GM12878 (cell line): ENCODE measurements at regions not wholly inside any gene's neighbourhood (a gene's known extent, or its start where the extent isn't known, plus 50 kb on each side); places are given as distances from the start of the nearest gene placed in this dataset.

Experiments used
- ATAC-seq: fragments of 200-7000 bp; cut with Tn5 transposase; 3 replicates; pipeline ENCODE4 v1.9.1; 2020; ENCODE audit warnings: mild to moderate bottlenecking, moderate library complexity
- BruUV-seq: library from RNA; stranded (reverse); fragments of 400-500 nt; replicated peaks from 2 replicates; lab custom pipeline; 2021; lab: Mats Ljungman, UMichigan
- CTCF ChIA-PET: fragments of 300-600 bp; sonication (Branson Sonifier 250); formaldehyde crosslinking; extraction: SDS; loops from one replicate; lab custom pipeline; 2021; ENCODE audit warnings: inconsistent platforms; lab: Yijun Ruan, JAX
- POLR2A ChIA-PET: fragments of 350-600 bp; formaldehyde crosslinking; extraction: SDS; loops from one replicate; lab custom pipeline; 2021; ENCODE audit warnings: inconsistent platforms; lab: Charles Lee
- RAD21 ChIA-PET: fragments of 300-600 bp; sonication (Branson Sonifier 250); formaldehyde crosslinking; loops from one replicate; lab custom pipeline; 2023; ENCODE audit warnings: antibody characterized with exemption; ENCODE audit not compliant: unreplicated experiment; lab: Charles Lee
- SMC1A ChIA-PET: fragments of 300-600 bp; sonication (Branson Sonifier 250); formaldehyde crosslinking; loops from one replicate; lab custom pipeline; 2023; ENCODE audit not compliant: unreplicated experiment, uncharacterized antibody; lab: Charles Lee
- DNase-seq: peaks from one replicate; pipeline ENCODE4 v3.0.0-alpha.2; 2011; ENCODE audit warnings: low read depth, low spot score
- FAIRE-seq: peaks from 3 replicates; lab custom pipeline; 2011; peaks lifted over from hg19 to GRCh38; lab: Jason Lieb, UNC
- H2AFZ ChIP-seq: 2 replicates; pipeline ENCODE4 v1.6.0; 2011; ENCODE audit warnings: low read depth, low read length, control low read depth; ENCODE audit not compliant: control insufficient read depth
- H3K27ac ChIP-seq: 2 replicates; pipeline ENCODE4 v1.5.1; 2011; ENCODE audit warnings: control low read depth; ENCODE audit not compliant: control insufficient read depth, insufficient read depth
- H3K27me3 ChIP-seq, 2 experiments: replicated peaks in 1 of 2; 2 replicates each; pipeline versions ENCODE4 v1.6.0 to v1.6.1; 2011; ENCODE audit warnings: low read length in 1 of 2; ENCODE audit not compliant: control insufficient read depth in 2 of 2, insufficient read depth in 2 of 2
- H3K36me3 ChIP-seq, 2 experiments: 2 replicates each; pipeline ENCODE4 v1.5.1; 2011; ENCODE audit warnings: low read length in 1 of 2; ENCODE audit not compliant: control insufficient read depth in 2 of 2, insufficient read depth in 2 of 2
- H3K4me1 ChIP-seq: 2 replicates; pipeline ENCODE4 v1.6.1; 2011; ENCODE audit warnings: mild to moderate bottlenecking, low read length, moderate library complexity, mixed read lengths; ENCODE audit not compliant: control insufficient read depth, insufficient read depth
- H3K4me2 ChIP-seq: 2 replicates; pipeline ENCODE4 v1.6.0; 2011; ENCODE audit warnings: control low read depth; ENCODE audit not compliant: control insufficient read depth, insufficient read depth
- H3K4me3 ChIP-seq: fragments of 200-600 bp; sonication (generic); 2 replicates; pipeline ENCODE4 v1.5.1; 2016
- H3K79me2 ChIP-seq: 2 replicates; pipeline ENCODE4 v1.6.0; 2011; ENCODE audit warnings: low read length; ENCODE audit not compliant: control insufficient read depth, insufficient read depth
- H3K9ac ChIP-seq: 2 replicates; pipeline ENCODE4 v1.8.0; 2011; ENCODE audit warnings: low read length, control low read depth, mixed read lengths; ENCODE audit not compliant: control insufficient read depth, insufficient read depth
- H3K9me3 ChIP-seq: replicated peaks from 3 replicates; pipeline ENCODE4 v1.5.1; 2011; ENCODE audit warnings: mild to moderate bottlenecking, low read length; ENCODE audit not compliant: control insufficient read depth, insufficient read depth
- H4K20me1 ChIP-seq: 2 replicates; pipeline ENCODE4 v1.6.0; 2011; ENCODE audit not compliant: control insufficient read depth, insufficient read depth
- ASH2L ChIP-seq: fragments of 300-600, 200-600 bp; sonication (generic); IDR thresholded peaks from 2 replicates; pipeline ENCODE4 v1.6.1; 2017; ENCODE audit warnings: low read depth, mild to moderate bottlenecking, borderline replicate concordance
- BCL11A ChIP-seq: IDR thresholded peaks from 2 replicates; pipeline ENCODE4 v1.6.1; 2011; ENCODE audit warnings: low read depth, low read length
- CEBPZ ChIP-seq: fragments of 150-350 bp; IDR thresholded peaks from 2 replicates; pipeline ENCODE4 v1.6.1; 2016; ENCODE audit warnings: low read depth, low read length
- DPF2 ChIP-seq: fragments of 450-650 bp; IDR thresholded peaks from 2 replicates; pipeline ENCODE4 v1.6.1; 2017; ENCODE audit warnings: mild to moderate bottlenecking
- IKZF2 ChIP-seq, 2 experiments: fragments of 450-650 bp; IDR thresholded peaks; 2 replicates each; pipeline ENCODE4 v1.6.1; 2017; ENCODE audit warnings: mild to moderate bottlenecking in 2 of 2, moderate library complexity in 2 of 2
- JUNB ChIP-seq: IDR thresholded peaks from 2 replicates; pipeline ENCODE4 v1.6.1; 2016; ENCODE audit warnings: antibody characterized with exemption, mild to moderate bottlenecking
- NR2C1 ChIP-seq: fragments of 450-650 bp; IDR thresholded peaks from 2 replicates; pipeline ENCODE4 v1.6.1; 2017; ENCODE audit warnings: antibody characterized with exemption, mild to moderate bottlenecking, moderate library complexity
- NRF1 ChIP-seq: conservative IDR thresholded peaks from 2 replicates; pipeline ENCODE4 v1.6.1; 2011; ENCODE audit warnings: mild to moderate bottlenecking, low read depth, low read length, improper control_type of control experiment
- POLR2AphosphoS5 ChIP-seq: IDR thresholded peaks from 2 replicates; pipeline ENCODE4 v1.6.1; 2011; ENCODE audit warnings: mild to moderate bottlenecking, low read length, inconsistent platforms
- RAD21 ChIP-seq: IDR thresholded peaks from 2 replicates; pipeline ENCODE4 v1.6.1; 2011; ENCODE audit warnings: mild to moderate bottlenecking, low read depth, low read length, moderate library complexity; ENCODE audit not compliant: insufficient read depth
- SMAD1 ChIP-seq: fragments of 450-650 bp; IDR thresholded peaks from 2 replicates; pipeline ENCODE4 v1.6.1; 2018; ENCODE audit warnings: mild to moderate bottlenecking, low read depth; ENCODE audit not compliant: partially characterized antibody
- USF2 ChIP-seq: IDR thresholded peaks from 2 replicates; pipeline ENCODE4 v1.6.1; 2011; ENCODE audit warnings: low read depth, low read length, improper control_type of control experiment, borderline replicate concordance
- ZNF207 ChIP-seq: fragments of 450-650 bp; IDR thresholded peaks from 2 replicates; pipeline ENCODE4 v1.6.1; 2014; ENCODE audit warnings: antibody characterized with exemption, mild to moderate bottlenecking, borderline replicate concordance
- ZZZ3 ChIP-seq: IDR thresholded peaks from 2 replicates; pipeline ENCODE4 v1.6.1; 2011; ENCODE audit warnings: low read depth; ENCODE audit not compliant: control insufficient read depth, insufficient read length
- WGBS: methylation state at CpG from one replicate; pipeline ENCODE4 v1.1.6; 2016; ENCODE audit warnings: low lambda C conversion rate; ENCODE audit not compliant: insufficient replicate concordance, insufficient coverage; ENCODE audit errors: missing lambda C conversion rate; 5-methylcytosine and 5-hydroxymethylcytosine counted together
- in situ Hi-C: fragments of 300-500 bp; cut with MboI; formaldehyde crosslinking; loops from 9 replicates; pipeline ENCODE4 v1.14.3; 2018; ENCODE audit warnings: mixed read lengths
- intact Hi-C: fragments of 100-400 bp; cut with micrococcal nuclease; formaldehyde crosslinking; loops from one replicate; pipeline ENCODE4 v1.14.2; 2022; ENCODE audit not compliant: unreplicated experiment

GRCh38 chr18:60663060-60663989 lies 290.8 kb upstream of the MC4R start:
- CTCF ChIA-PET: no interaction called here
- BruUV-seq: no TSS peak
- intact Hi-C loops: no loop called here
- DNase-seq (no peak), FAIRE-seq (no peak), ATAC-seq (no peak)
- in situ Hi-C loops: no loop called here
- SMC1A ChIA-PET: no interaction called here
- POLR2A ChIA-PET: no interaction called here
- no peaks in the 10 kb centered on the region; a peak in 1 of 4 replicates for H3K27me3 ChIP-seq
- H4K20me1 ChIP-seq: no peaks in the 10 kb centered on the region
- no peaks in the 10 kb centered on the region for H3K4me1 ChIP-seq
- H2AFZ ChIP-seq: no peak overlapping the region
- no peak overlapping the region for H3K9ac ChIP-seq
- H3K4me2 ChIP-seq: no peak overlapping the region
- H3K79me2 ChIP-seq: no peaks in the 10 kb centered on the region
- RAD21 ChIA-PET: no interaction called here
- no peak overlapping the region for H3K4me3 ChIP-seq
- WGBS: 65% methylated on average over 38 of the region's 38 CpGs
- no peak for TF ChIP-seq JUNB
- no peak for TF ChIP-seq SMAD1
- TF ChIP-seq ASH2L: no peak
- H3K9me3 ChIP-seq: no peaks in the 10 kb centered on the region; the same call in 2 of the 3 replicates
- no peaks in the 10 kb centered on the region for H3K36me3 ChIP-seq
- no peak overlapping the region for H3K27ac ChIP-seq

GRCh38 chr18:60664736-60665135 lies 292.2 kb upstream of the MC4R start:
- Histone ChIP-seq H3K79me2 (no peaks in the 10 kb centered on the region), H4K20me1 (no peaks in the 10 kb centered on the region), H3K4me3 (no peak overlapping the region), H3K9ac (no peak overlapping the region), H2AFZ (no peak overlapping the region), H3K9me3 (no peaks in the 10 kb centered on the region; the same call in 2 of the 3 replicates), H3K27ac (no peak overlapping the region), H3K27me3 (no peaks in the 10 kb centered on the region; a peak in 1 of 4 replicates), H3K4me2 (no peak overlapping the region), H3K4me1 (no peaks in the 10 kb centered on the region), H3K36me3 (no peaks in the 10 kb centered on the region)
- ChIA-PET SMC1A (no interaction called here), CTCF (no interaction called here), RAD21 (no interaction called here), POLR2A (no interaction called here)
- FAIRE-seq (no peak), ATAC-seq (no peak), DNase-seq (no peak)
- in situ Hi-C loops (no loop called here), intact Hi-C loops (no loop called here)
- no TSS peak for BruUV-seq
- WGBS: 89% methylated on average over 4 of the region's 4 CpGs
- no peak for TF ChIP-seq CEBPZ
- TF ChIP-seq NRF1: no peak
- no peak for TF ChIP-seq IKZF2 (IDR thresholded peaks at IDR 0.05)
- TF ChIP-seq ZZZ3: no peak
- no peak for TF ChIP-seq ZNF207
- no peak for TF ChIP-seq DPF2
- TF ChIP-seq BCL11A: no peak
- no peak for TF ChIP-seq NR2C1
- TF ChIP-seq RAD21: no peak
- no peak for TF ChIP-seq USF2
- TF ChIP-seq SMAD1: no peak
- TF ChIP-seq POLR2AphosphoS5: no peak
